H54 (cell line): ENCODE measurements at regions not wholly inside any gene's neighbourhood (a gene's known extent, or its start where the extent isn't known, plus 50 kb on each side); places are given as distances from the start of the nearest gene placed in this dataset.

Source experiments
- DNase-seq: peaks from one replicate; pipeline ENCODE4 v3.0.0; 2011; ENCODE audit warnings: low spot score, mixed read lengths; ENCODE audit not compliant: insufficient read length
- FAIRE-seq: peaks from 3 replicates; lab custom pipeline; 2011; peaks lifted over from hg19 to GRCh38; lab: Jason Lieb, UNC
- POLR2A ChIP-seq: IDR thresholded peaks from 2 replicates; pipeline ENCODE4 v1.6.1; 2011; ENCODE audit warnings: low read depth, mild to moderate bottlenecking, low read length

GRCh38 chr5:51449026-51449425 is 65.8 kb downstream of the ISL1 start:
- DNase-seq, result no peak
- FAIRE-seq, result no peak
- TF ChIP-seq POLR2A, result no peak

DNA sequence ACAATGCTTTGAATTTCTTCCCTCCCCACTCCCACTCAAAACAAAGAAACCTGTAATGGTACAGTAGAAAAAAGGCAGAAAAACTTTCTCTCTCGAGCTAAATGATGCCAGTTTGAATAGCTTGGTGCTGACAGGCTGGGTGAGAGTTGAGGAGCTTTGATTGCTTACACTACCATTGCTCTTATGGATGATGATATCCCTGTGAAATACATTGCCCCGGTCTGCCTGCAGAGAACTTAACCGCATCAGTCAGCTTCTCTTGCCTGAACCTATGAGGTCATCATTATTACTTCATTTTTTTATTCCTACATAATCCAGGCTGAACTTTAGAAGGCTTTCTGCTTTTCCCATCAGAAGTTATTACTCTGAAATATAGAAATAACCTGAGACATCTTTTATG is 69.3 kb downstream of the ISL1 start:
- no peak for TF ChIP-seq POLR2A
- DNase-seq (no peak), FAIRE-seq (no peak)

- no peak for TF ChIP-seq POLR2A
- FAIRE-seq (no peak), DNase-seq (no peak)
These were observed 81.9 kb downstream of the ISL1 start for GRCh38 chr5:51465165-51465564.

- DNase-seq (no peak), FAIRE-seq (no peak)
- no peak for TF ChIP-seq POLR2A
These were observed 83.0 kb downstream of the ISL1 start for GRCh38 chr5:51466214-51466613.

DNA sequence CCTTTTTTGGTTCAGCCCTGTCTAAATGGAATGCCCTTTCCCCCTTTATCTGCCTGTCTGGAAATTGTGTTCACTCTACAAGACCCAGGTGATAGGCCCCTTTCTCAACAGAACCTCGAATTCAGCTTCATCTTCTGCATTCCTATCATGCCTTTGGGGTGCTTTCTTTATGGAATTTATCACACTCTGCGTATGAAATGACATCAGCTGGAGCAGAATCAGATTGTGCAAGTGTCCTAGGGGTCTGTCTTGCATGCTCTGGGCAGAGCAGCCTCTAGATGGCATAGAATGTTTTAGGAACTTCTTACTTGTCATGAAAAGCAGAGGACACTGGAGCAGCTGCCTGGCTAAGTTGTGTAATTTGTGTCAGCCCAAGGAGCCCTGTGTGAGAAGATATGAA is 84.9 kb downstream of the ISL1 start:
- no peak for TF ChIP-seq POLR2A
- DNase-seq, result no peak
- no peak for FAIRE-seq

GRCh38 chr5:51471630-51472029 is 88.4 kb downstream of the ISL1 start:
- no peak for TF ChIP-seq POLR2A
- DNase-seq (no peak), FAIRE-seq (no peak)

GRCh38 chr5:51472472-51472871 is 89.2 kb downstream of the ISL1 start:
- FAIRE-seq, result no peak
- no peak for TF ChIP-seq POLR2A
- no peak for DNase-seq

DNA sequence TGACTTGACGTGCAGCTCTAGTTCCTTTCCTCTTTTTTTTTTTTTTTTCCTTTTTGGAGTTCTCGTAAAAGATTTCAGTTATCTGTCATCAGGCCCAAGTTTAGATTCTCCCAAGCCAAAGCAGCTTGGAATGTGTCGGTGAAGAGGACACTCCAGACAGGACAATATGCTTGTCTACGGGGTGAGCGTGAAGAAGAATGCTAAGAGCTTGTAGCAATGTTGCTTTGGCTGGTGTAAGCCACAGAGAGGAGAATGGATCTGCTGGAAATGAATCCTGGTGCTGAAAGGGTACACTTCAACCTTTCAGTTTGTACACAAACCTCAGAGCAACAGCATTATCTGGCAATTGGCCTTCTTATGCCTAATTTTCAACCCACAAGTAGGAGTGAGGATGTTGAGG is 92.4 kb downstream of the ISL1 start:
- DNase-seq (no peak), FAIRE-seq (no peak)
- TF ChIP-seq POLR2A, result no peak

DNA sequence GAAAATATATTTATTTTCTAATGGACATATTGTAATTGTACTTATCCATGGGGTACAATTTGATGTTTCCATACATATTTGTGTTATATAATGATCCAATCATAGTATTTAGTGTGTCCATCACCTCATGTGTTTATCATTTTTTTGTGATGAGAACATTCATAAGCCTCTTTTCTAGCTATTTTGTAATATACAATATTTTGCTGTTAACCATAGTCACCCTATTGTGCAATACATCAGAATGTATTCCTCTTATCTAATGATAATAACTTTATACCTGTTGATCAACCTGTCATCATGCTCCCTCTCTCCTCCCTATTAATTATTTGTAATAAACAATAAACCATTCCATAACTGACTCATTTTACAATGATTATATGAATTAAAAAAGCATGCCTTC is 93.2 kb downstream of the ISL1 start:
- FAIRE-seq, result no peak
- TF ChIP-seq POLR2A, result no peak
- no peak for DNase-seq

DNA sequence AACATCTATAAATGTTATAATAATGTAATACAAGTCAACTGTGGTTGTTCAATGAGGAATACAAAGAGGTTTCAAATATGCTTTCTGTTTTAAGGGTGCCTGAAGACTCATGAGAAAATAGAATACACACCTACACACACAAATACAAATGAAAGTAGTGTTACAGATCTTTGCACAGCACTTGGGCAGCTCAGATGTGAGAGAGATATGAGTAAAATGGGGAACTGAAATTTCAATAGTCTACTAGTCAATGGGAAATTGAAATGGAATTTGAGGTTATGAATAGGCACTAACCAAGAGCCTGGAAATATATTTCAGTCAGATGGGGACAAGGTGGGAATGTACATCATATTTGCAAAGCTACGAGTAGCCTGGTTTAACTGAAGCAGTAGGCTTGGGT is 96.6 kb downstream of the ISL1 start:
- TF ChIP-seq POLR2A, result no peak
- DNase-seq, result no peak
- FAIRE-seq, result no peak

DNA sequence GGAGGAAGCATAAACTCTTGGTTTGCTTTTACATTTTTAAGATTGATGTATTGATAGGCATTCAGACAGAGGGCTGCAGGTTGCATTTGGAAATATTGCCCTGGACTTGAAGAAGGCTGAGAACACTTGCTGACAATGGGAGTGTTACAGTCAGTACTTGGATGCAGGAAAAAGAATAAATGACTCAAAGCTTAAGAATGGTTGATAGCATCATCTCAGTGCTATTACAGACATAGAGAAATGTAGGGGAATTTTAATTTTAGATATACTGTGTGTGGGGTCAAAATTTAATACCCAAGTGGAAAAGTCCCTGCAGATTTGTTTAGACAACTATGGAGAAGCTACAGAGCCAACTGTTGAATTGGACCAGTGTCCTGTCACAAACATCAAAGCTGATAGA is 101.1 kb downstream of the ISL1 start:
- DNase-seq, result no peak
- TF ChIP-seq POLR2A, result no peak
- no peak for FAIRE-seq

DNA sequence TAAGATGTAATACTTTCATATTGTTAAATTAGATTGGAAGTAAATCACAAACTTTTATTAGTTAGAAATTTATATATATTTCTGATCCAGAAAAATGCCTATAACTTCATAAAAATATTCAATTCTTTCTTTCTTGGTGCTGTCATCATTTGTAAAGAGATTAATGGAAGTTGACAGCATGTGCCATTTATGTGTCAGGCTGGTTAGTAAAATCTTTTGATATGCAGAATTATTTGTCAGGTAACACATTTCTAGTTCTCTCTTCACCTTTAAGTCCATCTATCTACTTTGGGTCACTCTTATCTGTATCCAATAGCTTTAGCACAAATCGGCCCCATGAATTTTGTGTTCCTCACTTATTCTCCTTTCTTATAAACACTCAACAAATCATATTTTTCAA is 102.9 kb downstream of the ISL1 start:
- DNase-seq (no peak), FAIRE-seq (no peak)
- TF ChIP-seq POLR2A, result no peak

DNA sequence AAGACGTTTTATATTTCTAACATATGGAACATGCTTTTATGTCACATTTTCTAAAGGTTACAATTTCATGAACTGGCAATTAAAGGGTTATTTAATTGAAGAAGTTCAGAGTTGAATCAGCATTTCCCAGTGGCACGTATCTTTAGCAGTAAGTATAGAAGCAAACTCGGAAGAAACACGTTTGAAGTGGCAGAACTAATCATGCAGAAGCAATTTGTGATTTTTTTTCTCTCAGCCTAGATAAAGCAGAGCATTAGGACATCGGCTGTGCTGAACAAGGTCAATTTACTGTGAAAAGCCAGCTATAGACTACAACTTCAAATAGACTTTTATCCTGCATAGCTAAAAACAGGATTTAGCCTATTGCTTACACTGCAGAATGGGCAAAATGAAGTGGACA is 104.7 kb downstream of the ISL1 start:
- FAIRE-seq (no peak), DNase-seq (no peak)
- TF ChIP-seq POLR2A, result no peak

DNA sequence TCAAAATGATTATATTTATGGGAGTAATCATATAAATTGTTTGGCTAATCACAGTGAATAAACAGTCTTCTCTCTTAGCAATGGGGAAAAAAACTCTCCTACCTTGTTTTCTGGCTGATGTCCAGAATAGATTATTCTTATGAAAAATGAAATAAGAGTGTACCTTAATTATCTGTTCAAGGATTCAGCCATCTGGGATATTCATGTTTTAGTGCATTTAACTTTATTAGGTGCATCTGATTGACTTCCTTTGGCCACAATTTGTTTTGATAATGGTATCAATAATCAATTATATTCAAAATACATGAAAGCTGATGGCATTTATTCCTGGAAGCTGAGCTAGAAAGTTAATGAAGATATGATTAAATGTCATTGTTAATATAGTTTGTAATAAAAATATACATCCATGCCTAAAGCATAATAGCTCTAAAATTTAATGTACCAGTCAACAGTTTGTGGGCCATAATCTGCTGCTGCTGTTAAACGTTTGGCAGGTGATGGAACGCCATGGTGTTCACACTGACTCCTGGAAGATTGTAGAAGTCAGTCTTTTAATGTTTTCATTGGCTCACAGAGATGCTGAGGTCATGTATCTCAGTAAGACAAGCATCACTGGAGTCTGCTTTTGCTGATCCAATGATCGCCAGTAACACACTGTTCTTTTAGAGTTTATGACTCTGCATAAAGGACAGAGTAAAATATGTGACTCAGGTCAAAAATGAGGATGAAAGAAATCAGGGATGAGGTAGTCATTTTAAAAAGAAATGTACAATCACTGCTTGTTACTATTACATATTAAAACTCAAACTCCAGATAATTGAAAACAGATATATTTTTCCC is 105.8 kb downstream of the ISL1 start:
- FAIRE-seq (no peak), DNase-seq (no peak)
- no peak for TF ChIP-seq POLR2A

DNA sequence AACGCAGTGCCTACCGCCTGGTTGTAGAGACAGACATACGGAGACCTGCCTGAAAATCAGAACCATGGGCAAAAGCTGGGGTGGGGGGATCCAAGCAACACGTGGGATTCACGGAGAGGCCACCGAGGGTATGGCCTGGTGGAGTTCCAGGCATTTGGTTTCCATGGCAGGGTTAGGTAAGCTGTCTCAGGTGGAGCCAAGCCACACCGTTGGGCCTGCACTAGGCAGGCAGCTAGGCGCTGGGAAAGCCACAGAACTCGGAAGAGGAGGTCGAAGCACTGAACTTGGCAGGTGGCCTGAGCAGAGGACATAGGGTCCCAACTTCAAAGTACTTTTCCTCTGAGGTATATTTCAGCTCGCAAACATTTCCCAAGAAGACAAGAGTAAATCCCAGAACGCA is 111.6 kb downstream of the ISL1 start:
- DNase-seq (no peak), FAIRE-seq (no peak)
- no peak for TF ChIP-seq POLR2A
